ENCODE measurements at regions not wholly inside any gene's neighbourhood (a gene's known extent, or its start where the extent isn't known, plus 50 kb on each side); places are given as distances from the start of the nearest gene placed in this dataset.

DNA sequence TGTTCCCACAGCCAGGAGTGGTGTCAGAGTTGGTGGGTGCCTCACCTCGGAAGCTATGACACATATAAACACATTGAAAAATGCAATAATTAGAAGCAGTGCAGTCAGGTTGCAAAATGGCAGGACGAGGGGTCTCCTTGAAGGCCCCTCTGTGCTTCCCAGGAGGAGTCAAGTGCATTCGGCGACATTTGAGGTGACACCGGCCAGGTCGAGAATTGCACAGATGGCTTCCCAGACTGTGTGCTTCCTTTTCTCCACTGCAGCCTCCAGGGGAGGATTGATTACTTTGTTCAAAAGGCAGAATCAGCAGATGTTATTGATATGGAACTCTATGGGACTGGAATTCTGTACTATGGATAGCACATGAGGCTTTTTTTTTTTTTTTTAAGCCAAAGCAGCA is 163.2 kb downstream of the MINAR1 start:
- H3K4me3 Mint-ChIP-seq, result no peak overlapping the region
- H3K36me3 Mint-ChIP-seq, result no peaks in the 10 kb centered on the region
- H3K27me3 Mint-ChIP-seq, result peaks cover 14% of the 10 kb centered on the region
- no peak overlapping the region for H3K27ac Mint-ChIP-seq
- ChIA-PET CTCF (interaction anchor here (1.0 to 10.5 kb wide), 16 partner anchors 9 to 264 kb away, joined by 3 to 157 read pairs (median 5); partner anchors contain the start of gene MINAR1), POLR2A (no interaction called here)
- intact Hi-C loops (cut with micrococcal nuclease), result no loop called here
- no peaks in the 10 kb centered on the region for H3K9me3 Mint-ChIP-seq
- no peak for DNase-seq
- H3K4me1 Mint-ChIP-seq (ENCODE audit: low read depth), result no peaks in the 10 kb centered on the region

DNA sequence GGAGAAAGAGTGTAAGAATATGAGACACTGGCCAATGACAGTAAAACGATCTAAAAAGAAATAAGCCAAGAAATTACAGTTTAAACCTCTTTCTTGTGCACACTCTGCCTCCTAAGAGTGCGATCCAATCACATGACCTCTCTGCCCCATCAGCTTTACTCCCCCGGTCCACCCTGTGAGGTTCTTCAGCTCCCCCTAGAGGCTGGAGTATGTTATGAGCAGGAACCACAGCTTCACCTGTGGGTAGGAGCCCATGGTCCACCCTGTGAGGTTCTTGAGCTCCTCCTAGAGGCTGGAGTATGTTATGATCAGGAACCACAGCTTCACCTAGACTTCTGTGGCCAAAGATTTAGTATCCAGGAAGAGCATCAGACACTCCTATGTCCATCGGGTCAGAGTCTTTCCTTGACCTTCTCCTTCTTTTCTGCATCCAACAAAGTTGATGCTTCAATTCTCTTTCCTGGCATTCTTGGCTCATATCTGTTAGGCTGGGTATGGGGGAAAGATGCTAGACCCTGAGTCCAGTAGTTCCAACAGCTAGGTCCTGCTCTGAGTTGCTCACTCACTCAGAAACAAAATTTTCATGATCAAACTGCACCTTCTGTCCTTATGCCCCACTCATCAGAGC is 164.0 kb downstream of the MINAR1 start:
- H3K27ac Mint-ChIP-seq, result no peak overlapping the region
- H3K27me3 Mint-ChIP-seq, result peaks cover 12% of the 10 kb centered on the region
- CTCF ChIA-PET, result interaction anchor here (0.7 to 10.5 kb wide), 32 partner anchors 10 to 285 kb away, joined by 3 to 157 read pairs (median 3); partner anchors contain the start of genes MINAR1 and TMED3

DNA sequence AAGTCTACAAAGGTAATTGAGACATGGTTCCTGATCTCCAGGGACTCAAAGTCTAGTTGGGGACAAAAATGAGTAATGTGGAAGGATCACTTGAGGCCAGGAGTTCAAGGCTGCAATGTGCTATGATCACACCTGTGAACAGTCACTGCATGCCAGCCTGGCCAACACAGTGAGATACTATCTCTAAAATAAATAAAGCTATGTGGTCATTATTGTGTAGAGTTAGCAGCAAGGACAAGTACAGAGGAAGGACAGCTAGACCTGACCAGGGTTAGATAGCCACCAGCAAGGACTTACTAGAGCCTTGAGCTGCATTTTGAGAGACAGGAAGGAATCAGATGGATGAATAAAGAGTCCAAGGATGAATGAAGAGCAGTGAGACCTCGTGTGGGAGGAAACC is 166.5 kb downstream of the MINAR1 start:
- ChIA-PET CTCF (interaction anchor here (10.5 kb wide), 1 partner anchor 216 kb away, joined by 157 read pairs; no protein-coding TSS in a partner anchor), POLR2A (no interaction called here)
- no peaks in the 10 kb centered on the region for H3K36me3 Mint-ChIP-seq
- no peak overlapping the region for H3K27ac Mint-ChIP-seq
- no peaks in the 10 kb centered on the region for H3K4me1 Mint-ChIP-seq (ENCODE audit: low read depth)
- no peak for DNase-seq
- no peak overlapping the region for H3K4me3 Mint-ChIP-seq
- no peaks in the 10 kb centered on the region for H3K9me3 Mint-ChIP-seq
- intact Hi-C loops (cut with micrococcal nuclease), result no loop called here
- peaks cover 12% of the 10 kb centered on the region for H3K27me3 Mint-ChIP-seq

More for the DNA sequence above, 164.0 kb downstream of the MINAR1 start:
- Mint-ChIP-seq H3K9me3 (no peaks in the 10 kb centered on the region), H3K4me3 (no peak overlapping the region), H3K4me1 (ENCODE audit: low read depth) (no peaks in the 10 kb centered on the region), H3K36me3 (no peaks in the 10 kb centered on the region)
- POLR2A ChIA-PET, result no interaction called here
- intact Hi-C loops (cut with micrococcal nuclease), result loop anchor here (1.0 kb wide), 1 partner anchor 215 kb away; no protein-coding TSS in a partner anchor
- peak; percentile 73 for DNase-seq

- POLR2A ChIA-PET, result no interaction called here
- Mint-ChIP-seq H3K36me3 (no peaks in the 10 kb centered on the region), H3K4me3 (no peak overlapping the region), H3K9me3 (no peaks in the 10 kb centered on the region), H3K27ac (no peak overlapping the region), H3K27me3 (peaks cover 12% of the 10 kb centered on the region), H3K4me1 (ENCODE audit: low read depth) (no peaks in the 10 kb centered on the region)
- intact Hi-C loops (cut with micrococcal nuclease), result no loop called here
- DNase-seq, result no peak
- CTCF ChIA-PET, result interaction anchor here (1.1 kb wide), 1 partner anchor 262 kb away, joined by 3 read pairs; no protein-coding TSS in a partner anchor
These were observed 169.4 kb downstream of the MINAR1 start for GRCh38 chr15:79601405-79602086.

GRCh38 chr15:79602180-79602579 is 170.0 kb downstream of the MINAR1 start:
- no peak overlapping the region for H3K4me3 Mint-ChIP-seq
- H3K27ac Mint-ChIP-seq, result no peak overlapping the region
- no peaks in the 10 kb centered on the region for H3K36me3 Mint-ChIP-seq
- intact Hi-C loops (cut with micrococcal nuclease), result no loop called here
- no peaks in the 10 kb centered on the region for H3K4me1 Mint-ChIP-seq (ENCODE audit: low read depth)
- no peak for DNase-seq
- ChIA-PET POLR2A (no interaction called here), CTCF (no interaction called here)
- no peaks in the 10 kb centered on the region for H3K9me3 Mint-ChIP-seq
- peaks cover 12% of the 10 kb centered on the region for H3K27me3 Mint-ChIP-seq

- no peak for DNase-seq
- Mint-ChIP-seq H3K27me3 (peaks cover 11% of the 10 kb centered on the region), H3K9me3 (no peaks in the 10 kb centered on the region), H3K4me1 (ENCODE audit: low read depth) (no peaks in the 10 kb centered on the region), H3K27ac (no peak overlapping the region), H3K36me3 (no peaks in the 10 kb centered on the region), H3K4me3 (no peak overlapping the region)
- CTCF ChIA-PET, result no interaction called here
- intact Hi-C loops (cut with micrococcal nuclease), result no loop called here
- POLR2A ChIA-PET, result no interaction called here
These were observed 170.6 kb downstream of the MINAR1 start for GRCh38 chr15:79602731-79603130.

- H3K27me3 Mint-ChIP-seq, result peaks cover 2% of the 10 kb centered on the region
- DNase-seq, result no peak
- ChIA-PET CTCF (interaction anchor here (2.4 kb wide), 1 partner anchor 10 kb away, joined by 14 read pairs; no protein-coding TSS in a partner anchor), POLR2A (no interaction called here)
- H3K27ac Mint-ChIP-seq, result no peak overlapping the region
- no peak overlapping the region for H3K4me3 Mint-ChIP-seq
- H3K9me3 Mint-ChIP-seq, result no peaks in the 10 kb centered on the region
- H3K36me3 Mint-ChIP-seq, result no peaks in the 10 kb centered on the region
- intact Hi-C loops (cut with micrococcal nuclease), result no loop called here
- no peaks in the 10 kb centered on the region for H3K4me1 Mint-ChIP-seq (ENCODE audit: low read depth)
These were observed 174.8 kb downstream of the MINAR1 start for GRCh38 chr15:79606831-79607355.

DNA sequence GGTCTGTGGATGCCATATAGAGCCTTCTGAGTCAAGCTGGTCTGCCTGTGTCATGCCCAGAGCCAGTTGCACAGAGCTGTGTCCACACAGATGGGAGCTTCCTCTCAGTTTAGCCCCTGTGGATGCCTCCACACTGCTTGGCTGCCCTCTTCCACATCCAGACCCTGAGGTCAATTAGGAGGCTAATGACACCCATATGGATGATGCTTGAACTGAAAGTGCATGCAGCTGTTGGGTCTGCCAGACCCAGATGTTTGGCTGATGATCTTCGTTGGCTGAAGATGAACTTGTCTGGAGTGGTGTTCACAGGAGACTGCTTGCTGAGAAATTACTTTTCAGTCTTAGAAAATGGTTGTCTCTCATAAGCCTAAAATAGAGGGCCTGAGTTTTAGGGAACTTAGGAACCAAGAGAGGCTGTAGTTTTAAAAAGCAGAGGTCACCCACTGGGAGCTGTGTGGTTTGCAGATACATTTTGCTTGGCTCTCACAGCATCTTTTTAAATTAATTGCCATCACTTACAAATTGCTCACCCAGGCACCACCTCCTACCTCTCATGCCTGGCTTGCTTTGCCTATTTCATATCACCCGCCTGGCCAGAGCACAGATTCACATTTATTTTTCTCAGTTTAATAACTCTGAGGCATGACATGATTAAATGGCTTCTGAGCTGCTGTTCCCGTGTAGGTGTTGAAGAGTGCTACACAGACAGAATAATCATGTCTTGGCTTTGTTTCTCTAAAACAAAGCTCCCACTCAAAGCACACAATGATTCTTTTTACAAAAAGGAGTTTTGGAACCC is 176.1 kb downstream of the MINAR1 start:
- Mint-ChIP-seq H3K27ac (no peak overlapping the region), H3K9me3 (no peaks in the 10 kb centered on the region), H3K27me3 (peaks cover 3% of the 10 kb centered on the region), H3K4me1 (ENCODE audit: low read depth) (no peaks in the 10 kb centered on the region), H3K36me3 (no peaks in the 10 kb centered on the region), H3K4me3 (no peak overlapping the region)
- CTCF ChIA-PET, result no interaction called here
- POLR2A ChIA-PET, result no interaction called here
- DNase-seq, result no peak
- intact Hi-C loops (cut with micrococcal nuclease), result no loop called here

DNA sequence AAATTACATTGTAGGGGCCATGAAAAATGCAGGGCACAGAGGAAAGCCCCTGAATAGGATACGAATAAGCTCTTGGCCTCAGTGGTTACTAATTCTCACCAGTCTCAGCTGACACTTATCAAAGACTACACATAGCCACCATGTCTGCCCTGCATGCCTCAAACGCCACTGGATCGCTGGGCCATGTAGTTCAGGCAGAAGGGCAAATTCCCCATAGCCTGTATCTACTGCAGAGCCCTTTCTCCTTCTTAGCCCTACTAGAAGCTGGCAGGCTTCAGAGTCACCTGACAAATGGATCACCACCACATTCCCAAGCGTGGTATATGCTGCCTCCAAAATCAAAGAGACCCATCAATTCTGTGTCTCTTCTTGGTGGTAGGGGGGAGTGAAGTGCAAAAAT is 177.4 kb downstream of the MINAR1 start:
- intact Hi-C loops (cut with micrococcal nuclease), result no loop called here
- CTCF ChIA-PET, result no interaction called here
- no peaks in the 10 kb centered on the region for H3K9me3 Mint-ChIP-seq
- H3K36me3 Mint-ChIP-seq, result no peaks in the 10 kb centered on the region
- H3K4me3 Mint-ChIP-seq, result no peak overlapping the region
- H3K27ac Mint-ChIP-seq, result no peak overlapping the region
- no peak for DNase-seq
- H3K27me3 Mint-ChIP-seq, result peaks cover 3% of the 10 kb centered on the region
- H3K4me1 Mint-ChIP-seq (ENCODE audit: low read depth), result no peaks in the 10 kb centered on the region
- POLR2A ChIA-PET, result no interaction called here

DNA sequence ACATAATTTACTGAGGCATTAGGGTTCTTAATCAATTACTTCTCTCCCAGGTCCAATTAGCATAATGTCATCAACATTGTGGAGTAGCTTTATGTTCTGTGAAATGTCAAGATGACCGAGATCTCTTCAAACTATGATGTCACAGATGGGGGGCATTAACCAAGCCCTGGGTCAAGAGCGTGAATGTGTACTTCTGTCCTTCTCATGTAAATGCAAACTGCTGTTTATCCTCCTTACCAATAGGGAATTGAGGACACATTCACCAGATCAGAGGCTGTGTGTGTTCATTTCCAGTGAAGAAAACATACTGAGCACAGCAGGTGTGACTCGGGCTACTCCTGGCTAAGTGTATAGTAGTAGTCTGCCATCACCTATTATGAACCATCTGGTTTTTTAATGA is 177.9 kb downstream of the MINAR1 start:
- H3K4me1 Mint-ChIP-seq (ENCODE audit: low read depth), result no peaks in the 10 kb centered on the region
- DNase-seq, result no peak
- no peak overlapping the region for H3K27ac Mint-ChIP-seq
- H3K4me3 Mint-ChIP-seq, result no peak overlapping the region
- H3K27me3 Mint-ChIP-seq, result peaks cover 3% of the 10 kb centered on the region
- ChIA-PET POLR2A (no interaction called here), CTCF (no interaction called here)
- no peaks in the 10 kb centered on the region for H3K9me3 Mint-ChIP-seq
- intact Hi-C loops (cut with micrococcal nuclease), result no loop called here
- H3K36me3 Mint-ChIP-seq, result no peaks in the 10 kb centered on the region

DNA sequence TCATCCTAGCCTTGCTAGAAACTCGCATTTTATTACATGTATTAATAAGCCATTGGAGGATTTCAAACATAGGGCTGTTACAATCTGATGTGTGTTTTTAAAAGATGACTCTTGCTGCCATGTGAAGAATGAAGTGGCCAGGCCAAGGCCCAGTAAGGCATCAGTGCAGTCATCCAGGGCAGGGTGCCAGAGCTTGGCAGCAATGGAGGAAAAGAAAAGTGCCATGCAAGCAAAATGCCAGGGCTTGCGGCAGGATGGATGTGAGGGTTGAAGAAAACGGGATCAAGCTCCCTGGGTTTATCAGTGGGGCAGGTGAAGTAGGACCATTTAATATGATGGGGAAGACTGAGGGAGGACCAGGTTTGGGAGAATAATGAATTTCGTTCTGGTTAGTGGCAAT is 183.6 kb downstream of the MINAR1 start:
- Mint-ChIP-seq H3K27me3 (peaks cover 1% of the 10 kb centered on the region), H3K4me1 (ENCODE audit: low read depth) (no peaks in the 10 kb centered on the region), H3K4me3 (no peak overlapping the region), H3K27ac (no peak overlapping the region), H3K9me3 (no peaks in the 10 kb centered on the region), H3K36me3 (no peaks in the 10 kb centered on the region)
- intact Hi-C loops (cut with micrococcal nuclease), result no loop called here
- no peak for DNase-seq
- POLR2A ChIA-PET, result no interaction called here
- CTCF ChIA-PET, result interaction anchor here (1.3 kb wide), 1 partner anchor 19 kb away, joined by 5 read pairs; no protein-coding TSS in a partner anchor

DNA sequence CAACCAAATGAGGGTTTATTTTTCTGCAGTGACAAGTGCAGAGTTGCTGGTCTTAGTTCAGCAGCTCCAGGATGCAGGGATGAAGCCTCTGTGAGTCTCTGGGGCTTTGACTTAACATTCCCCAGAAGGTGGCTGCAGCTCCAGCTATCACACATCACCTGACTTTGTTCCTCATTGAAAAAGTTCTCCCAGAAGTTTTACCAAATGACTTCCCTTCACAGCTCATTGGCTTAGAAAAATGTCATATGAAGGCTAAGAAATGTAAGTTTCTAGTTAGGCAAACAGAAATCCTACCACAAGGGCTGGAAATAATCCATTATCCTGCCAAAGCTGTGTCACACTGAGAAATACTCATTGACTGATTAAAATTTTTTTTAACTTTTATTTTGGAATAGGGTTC is 184.9 kb downstream of the MINAR1 start:
- H3K4me1 Mint-ChIP-seq (ENCODE audit: low read depth), result no peaks in the 10 kb centered on the region
- no peak overlapping the region for H3K27ac Mint-ChIP-seq
- POLR2A ChIA-PET, result no interaction called here
- intact Hi-C loops (cut with micrococcal nuclease), result no loop called here
- H3K9me3 Mint-ChIP-seq, result no peaks in the 10 kb centered on the region
- H3K27me3 Mint-ChIP-seq, result peaks cover 3% of the 10 kb centered on the region
- no peak overlapping the region for H3K4me3 Mint-ChIP-seq
- DNase-seq, result no peak
- CTCF ChIA-PET, result no interaction called here
- no peaks in the 10 kb centered on the region for H3K36me3 Mint-ChIP-seq
